Bone marrow (tissue), 2 donors: ENCODE measurements at regions not wholly inside any gene's neighbourhood (a gene's known extent, or its start where the extent isn't known, plus 50 kb on each side); places are given as distances from the start of the nearest gene placed in this dataset.

Source experiments
- DNase-seq, 2 donors: peaks; one replicate each; lab custom pipeline; 2025; lab: John Stamatoyannopoulos, UW

DNA sequence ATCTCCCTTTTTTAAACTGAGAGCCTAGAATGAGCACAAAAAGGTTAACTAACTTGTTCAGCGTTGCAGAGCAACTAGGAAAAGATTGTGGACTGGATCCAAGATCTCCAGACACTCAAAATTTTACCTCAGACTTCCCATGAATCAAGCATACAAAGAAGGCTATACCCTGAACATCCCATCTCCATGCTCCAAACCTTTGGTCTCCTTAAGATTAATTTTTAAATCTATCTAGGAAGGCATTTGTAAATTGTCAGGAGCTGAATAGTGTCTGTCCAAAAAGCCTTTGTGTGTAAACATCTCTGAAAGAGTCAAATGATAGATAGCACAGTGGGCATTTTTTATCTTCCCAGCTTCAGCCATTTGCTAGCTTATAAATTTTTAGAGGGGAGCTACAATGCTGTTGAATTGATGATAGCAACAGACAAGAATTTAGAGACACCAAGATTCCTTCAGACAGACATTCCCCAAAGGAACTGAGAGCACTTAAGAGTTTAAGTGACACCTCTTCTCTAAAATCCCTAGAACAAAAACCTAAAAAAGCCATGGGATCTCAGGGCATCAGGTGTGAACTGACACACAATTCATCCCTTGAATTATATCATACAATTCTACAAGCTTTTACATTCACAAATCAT, 480.8 kb upstream of the FAM241A start:
- DNase-seq: no peak

DNA sequence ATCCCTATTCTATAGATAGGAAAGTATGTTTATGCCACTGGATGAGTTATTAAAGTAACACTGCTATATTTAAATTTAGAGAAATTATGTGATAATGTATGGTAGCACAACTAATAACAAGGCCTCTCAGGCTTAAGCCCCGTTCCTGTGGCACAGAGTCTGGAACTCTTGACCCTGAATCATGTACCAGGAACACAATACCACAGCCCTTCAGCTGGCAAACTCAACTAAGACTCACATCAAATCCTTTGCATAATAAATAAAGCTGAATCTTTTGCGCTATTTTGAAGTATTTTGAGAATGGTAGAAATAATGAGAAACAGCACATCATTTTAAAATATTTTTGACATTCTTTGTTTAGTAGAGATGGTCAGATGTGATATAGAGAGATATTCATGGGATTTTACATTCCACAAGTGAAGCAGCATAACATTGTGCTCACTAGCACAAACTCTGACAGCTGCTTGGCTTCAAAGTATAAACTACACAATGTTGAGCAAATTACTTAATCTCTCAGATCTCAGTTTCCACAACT, 478.4 kb upstream of the FAM241A start:
- DNase-seq: no peak

DNA sequence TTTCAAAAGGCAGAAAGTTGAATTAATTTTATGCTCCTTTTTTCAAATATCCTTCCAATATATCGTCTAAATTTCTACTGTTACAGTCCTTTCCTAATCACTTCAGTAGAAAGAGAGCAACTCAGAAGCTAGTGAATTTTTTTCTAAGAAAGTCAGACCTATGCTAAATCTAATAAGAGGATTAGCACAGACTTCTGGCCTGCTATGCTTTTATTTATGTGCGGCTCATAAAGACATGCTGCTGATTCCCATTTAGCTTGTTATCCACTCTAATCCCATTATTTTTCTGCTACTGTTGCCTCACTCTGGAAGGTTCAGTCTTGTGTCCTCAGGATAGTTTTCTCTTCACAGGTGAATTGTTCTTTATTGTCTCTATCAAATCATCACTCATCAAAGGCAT, 473.5 kb upstream of the FAM241A start:
- no peak for DNase-seq

DNA sequence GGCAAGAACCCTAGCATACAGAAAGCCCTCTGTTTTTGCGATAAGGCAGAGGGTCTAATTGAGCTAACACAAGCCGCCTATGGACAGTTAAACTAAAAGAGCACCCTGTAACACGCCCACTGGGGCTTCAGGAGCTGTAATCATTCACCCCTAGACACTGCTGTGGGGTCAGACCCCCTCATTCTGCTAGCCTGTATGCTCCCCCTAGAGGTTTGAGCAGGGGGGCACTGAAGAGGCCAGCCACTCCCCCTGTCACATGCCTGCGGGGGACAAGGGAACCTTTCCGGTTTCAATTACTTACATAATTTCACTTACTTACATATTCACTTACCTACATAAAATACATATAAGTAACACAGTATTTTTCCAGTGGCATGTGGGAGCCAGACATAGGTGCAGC, 469.5 kb upstream of the FAM241A start:
- no peak for DNase-seq

DNA sequence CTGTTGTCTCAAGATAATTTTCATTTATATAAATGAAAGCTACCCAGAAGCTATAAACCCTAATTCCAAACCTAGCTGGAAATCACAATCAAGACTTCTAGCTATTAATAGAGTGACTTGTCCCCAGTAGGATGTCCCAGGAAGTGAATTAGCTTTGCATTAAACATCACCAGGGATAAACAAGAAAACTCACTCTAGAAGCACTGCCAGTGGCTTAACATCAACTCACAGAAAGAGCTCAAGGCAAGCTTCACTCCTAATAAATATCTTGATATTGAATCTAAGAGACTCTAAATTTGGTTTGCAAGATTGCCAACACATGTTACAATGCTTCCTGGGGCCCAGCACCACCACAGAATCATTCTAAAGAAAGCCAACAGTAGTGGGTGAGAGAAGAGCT, 468.7 kb upstream of the FAM241A start:
- DNase-seq: no peak

DNA sequence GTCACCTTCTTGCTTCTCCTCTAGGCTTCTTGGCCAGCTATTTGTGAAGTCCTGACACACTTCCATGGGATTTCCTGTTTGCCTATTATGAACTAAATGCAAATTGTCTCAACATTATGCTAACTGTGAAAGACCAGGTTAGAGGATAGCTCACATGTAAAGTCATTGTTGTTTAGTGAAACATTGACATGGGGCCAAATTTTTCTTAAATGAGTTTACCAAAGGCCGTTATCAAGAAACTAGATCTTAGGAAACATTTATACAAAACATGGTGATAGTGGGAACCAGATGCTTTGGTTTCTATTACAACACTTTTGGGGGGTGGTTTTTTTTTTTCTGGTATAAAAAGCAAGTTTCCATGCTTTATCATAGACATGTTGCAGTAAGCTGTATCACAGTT, 466.8 kb upstream of the FAM241A start:
- no peak for DNase-seq

DNA sequence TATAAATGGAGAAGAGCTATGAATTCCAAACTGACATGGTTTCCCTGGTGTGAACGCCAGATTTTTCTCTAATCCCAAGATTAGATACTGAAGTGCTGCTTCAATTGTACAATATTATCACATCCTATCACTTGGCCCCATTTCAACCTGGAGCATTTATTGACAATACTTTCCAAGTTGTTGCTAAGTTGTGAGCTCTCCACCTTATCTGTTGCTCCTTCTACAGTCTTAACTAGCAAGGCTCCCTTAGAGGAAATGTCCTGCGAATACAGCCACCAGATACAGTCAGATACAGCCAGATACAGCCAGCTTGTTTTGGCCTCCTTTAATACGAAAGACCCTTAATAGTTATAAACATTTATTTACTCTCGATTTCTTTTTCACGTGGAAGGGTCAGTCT, 466.3 kb upstream of the FAM241A start:
- no peak for DNase-seq

DNA sequence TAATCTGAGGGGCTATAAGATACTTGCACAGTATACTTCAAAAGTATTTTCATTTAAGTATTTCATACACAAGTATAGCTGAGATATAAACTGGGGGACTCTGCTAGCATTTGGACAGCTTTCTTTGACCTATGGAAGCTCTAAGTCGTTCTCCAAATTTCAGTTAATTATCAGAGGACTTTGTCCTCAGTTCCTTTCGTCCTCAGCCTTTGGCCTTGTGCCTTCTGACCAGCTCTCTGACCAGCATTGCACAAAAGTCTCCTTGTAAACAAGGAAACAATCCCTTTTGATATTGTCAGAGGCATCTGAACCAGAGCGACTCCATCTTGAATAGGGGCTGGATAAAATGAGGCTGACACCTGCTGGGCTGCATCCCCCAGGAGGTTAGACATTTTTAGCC, 464.0 kb upstream of the FAM241A start:
- DNase-seq: no peak

DNA sequence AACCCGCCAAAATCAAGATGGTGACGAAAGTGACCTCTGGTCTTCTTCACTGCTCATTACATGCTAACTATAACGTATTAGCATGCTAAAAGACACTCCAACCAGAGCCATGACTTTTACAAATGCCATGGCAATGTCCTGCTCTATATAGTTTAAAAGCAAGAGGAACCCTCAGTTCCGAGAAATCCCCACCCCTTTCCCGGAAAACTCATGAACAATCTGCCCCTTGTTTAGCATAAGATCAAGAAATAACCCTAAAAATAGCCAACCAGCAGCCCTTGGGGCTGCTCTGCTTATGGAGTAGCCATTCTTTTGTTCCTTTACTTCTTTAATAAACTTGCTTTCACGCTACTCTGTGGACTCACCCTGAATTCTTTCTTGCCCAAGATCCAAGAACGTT, 463.5 kb upstream of the FAM241A start:
- no peak for DNase-seq

DNA sequence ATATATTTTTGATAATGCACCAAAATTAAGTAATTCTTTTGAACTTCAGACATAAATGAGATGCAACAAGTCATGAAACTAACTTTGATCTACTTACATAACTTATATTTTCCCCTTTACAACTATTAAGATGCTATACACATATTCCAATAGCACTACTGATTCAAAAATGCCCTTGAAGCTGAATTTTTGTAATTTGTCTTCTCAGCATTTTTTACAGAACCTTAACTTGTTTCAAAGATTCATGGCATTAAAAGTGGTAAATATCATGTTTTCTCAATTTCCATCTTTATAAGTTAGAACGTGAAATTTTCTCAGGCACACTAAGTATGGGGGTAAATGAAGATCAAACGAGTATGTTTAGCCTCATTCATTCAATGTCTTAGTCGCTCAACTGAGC, 460.0 kb upstream of the FAM241A start:
- no peak for DNase-seq

DNA sequence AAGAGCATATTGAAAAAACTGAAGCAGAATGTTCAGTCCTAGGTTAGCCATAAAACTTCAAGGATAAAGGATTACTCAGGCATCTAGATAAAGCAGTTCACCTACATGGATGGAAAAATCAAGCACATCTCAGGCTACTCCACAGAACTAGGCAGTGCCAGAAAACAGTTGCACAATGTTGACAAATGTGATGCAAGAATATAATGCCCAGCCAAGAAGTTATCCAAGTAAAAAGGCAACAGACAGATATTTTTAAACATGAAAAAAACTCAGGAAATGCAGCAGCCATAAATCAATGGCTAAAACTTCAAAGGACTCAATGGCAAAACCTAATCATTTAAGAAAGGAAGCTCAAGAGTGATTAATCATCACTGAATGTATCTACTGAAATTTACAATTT, 456.0 kb upstream of the FAM241A start:
- no peak for DNase-seq

DNA sequence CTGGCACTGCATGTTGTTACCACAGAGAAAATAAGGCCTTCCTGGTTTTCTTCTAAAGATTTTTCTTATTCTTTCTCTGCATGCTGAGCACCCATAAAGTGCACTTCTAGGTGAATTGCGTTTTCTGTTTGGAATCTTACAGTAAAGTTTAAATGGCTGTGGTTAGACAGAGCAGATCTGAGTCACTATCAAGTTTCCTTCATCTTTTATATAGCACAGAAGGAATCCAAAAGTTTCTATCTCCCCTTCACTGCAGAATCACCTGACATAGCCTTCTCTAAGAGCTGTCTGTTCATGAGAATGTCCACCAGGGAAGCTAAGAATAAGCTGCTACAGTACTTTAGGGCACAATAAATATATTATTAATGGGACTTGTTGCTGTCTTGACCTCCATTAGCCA, 455.5 kb upstream of the FAM241A start:
- no peak for DNase-seq

DNA sequence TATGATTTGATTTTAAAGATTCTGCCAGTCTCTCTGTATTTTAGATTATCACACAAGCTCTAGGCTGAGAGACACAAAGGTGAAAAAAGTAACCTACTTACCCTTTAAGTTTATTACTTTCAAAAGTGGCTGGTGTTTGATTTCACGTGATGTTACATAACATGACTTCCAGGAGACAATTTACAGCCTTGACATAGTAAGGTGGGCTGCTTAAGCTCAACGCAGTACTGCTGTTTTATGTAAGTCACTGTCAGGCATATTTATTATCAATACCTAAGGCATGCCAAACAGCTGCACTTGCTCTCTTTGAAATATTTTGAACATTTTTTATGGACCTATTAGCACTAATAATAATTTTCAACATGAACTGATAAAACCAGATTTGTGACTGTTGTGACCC, 451.5 kb upstream of the FAM241A start:
- no peak for DNase-seq

DNA sequence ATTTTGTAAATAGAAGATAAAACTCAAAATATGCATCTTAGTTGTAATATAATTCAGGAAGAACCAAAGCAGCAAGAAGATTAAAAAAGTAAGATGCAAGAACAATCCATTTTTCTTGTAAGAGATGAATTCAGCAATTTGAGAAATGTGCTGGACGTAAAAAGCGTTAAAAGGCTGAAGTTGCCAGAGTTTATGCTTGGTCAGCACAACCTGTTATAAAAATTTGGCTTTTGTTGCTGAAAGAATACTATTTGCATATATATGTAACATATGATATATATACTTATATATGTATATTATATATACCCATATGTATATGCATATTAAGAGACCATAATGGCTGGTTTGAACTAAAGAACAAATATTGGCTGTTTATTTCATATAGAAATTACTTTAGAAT, 449.6 kb upstream of the FAM241A start:
- DNase-seq: no peak

DNA sequence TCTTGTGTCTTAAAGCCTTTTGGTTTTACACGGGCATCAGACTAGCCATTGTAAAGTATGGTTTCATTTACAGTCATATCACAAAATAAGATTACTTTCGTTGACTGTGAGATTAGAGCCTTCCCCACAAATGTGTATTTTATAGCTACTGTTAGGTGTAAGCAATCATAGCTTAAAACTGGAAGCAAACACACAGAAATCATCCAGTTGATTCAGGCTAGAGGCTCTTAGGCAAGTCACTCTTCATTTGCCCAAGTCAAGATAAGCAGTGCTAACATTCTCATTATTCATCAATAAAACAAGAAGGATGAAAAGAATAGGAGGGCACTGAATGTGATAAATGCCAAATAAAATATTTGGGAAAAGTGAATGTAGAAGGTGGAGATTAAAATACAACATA, 448.7 kb upstream of the FAM241A start:
- DNase-seq: no peak

DNA sequence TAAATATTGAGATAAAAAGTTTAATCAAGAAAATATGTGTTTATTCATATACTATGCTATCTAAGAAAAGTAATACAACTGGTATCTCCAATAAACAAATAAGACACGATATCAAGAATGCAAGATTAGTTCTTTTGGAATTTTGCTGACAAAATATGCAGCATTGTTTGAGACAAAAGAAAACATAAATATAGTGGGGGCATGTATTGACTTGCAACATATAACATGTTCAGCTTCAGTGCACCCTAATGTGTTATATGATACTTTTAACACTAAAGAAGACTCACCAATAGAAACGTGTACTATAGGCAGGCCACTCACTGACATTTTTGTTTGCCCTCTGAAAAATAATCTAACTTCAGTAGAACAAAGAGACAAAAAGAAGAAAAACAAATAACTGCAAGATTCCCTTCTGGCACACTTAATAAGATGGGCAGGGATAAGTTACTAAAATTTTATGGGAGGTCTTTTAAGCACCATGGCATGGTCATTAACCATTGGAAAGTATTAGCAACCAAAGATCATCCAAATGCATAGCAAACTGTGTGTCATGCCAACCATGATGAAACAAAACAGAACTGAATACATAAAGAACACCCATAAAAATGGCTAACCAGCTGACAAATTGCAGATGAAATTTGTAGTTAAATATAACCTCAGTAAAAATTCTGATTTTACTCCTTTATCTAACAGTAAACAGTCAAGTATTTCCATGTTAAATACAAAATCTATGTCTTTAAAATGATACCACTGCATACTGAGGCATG, 447.9 kb upstream of the FAM241A start:
- no peak for DNase-seq

DNA sequence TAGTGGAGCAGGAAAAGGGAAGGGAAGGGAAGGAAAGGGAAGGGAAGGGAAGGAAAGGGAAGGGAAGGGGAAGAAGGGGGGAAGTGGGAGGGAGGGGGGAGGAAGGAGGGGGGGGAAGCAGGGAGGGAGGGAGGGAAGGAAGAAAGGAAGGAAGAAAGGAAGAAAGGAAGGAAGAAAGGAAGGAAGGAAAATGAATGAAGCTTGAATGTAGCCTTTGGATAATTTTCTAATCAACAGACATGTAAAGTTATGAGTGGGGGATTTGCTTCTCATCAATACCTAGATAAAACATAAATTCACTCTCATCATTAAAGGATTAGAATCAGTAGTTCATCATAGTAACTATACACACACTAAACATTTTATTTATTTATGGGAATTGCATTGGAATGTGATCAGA, 446.9 kb upstream of the FAM241A start:
- no peak for DNase-seq

DNA sequence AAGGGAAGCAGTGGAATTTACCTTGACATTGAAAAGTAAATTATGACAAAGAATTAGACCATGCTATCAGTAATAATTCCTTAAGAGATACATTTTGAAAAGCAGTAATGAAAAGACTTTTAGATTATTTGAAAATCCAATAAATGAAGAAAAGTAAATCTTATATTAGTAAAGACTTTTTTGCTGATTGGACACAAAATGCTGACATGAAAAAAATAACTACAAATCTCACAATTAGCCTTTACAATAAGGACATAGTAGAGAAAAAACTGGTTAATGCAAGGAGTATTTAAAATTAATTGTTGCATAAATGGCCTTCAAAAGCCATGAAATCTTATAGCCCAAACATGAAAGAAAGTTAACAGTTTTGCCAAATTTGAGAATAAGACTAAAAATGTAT, 446.1 kb upstream of the FAM241A start:
- DNase-seq: no peak

DNA sequence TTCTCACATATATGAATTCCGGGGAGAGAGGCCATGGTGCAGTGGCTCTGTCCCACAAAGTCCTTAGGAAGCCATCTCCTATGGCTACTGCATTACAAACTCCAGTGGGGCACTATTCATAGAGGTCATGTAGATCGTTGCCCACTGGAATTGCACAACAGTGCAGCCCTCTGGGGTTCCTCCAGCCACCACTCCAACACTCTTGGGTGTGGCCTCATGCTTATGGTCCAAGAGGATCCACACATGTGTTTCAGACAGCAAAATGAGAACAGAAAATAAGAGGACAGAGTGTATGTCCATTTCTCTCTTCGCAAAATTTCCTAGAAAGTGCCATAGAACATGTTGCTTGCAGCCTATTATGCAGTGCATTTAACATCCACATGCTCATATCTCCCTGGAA, 444.2 kb upstream of the FAM241A start:
- no peak for DNase-seq

DNA sequence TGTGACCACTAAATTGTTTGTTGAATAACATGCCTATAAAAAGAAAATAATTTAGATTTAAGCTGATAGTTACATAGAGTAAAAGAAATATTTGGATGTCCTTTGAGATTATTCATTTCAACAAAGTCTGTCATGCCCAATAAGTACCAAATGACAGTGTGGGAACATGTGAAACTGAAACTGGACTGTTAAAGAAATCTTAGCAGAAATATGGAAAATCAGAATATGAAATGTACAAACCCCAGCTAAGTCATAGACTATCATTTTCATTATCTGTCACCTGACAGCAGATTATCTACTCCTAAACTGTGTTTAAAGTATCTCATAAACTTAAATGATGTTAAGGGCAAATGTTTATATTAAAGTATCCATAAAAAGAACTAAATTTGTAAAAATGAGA, 437.8 kb upstream of the FAM241A start:
- DNase-seq: no peak

DNA sequence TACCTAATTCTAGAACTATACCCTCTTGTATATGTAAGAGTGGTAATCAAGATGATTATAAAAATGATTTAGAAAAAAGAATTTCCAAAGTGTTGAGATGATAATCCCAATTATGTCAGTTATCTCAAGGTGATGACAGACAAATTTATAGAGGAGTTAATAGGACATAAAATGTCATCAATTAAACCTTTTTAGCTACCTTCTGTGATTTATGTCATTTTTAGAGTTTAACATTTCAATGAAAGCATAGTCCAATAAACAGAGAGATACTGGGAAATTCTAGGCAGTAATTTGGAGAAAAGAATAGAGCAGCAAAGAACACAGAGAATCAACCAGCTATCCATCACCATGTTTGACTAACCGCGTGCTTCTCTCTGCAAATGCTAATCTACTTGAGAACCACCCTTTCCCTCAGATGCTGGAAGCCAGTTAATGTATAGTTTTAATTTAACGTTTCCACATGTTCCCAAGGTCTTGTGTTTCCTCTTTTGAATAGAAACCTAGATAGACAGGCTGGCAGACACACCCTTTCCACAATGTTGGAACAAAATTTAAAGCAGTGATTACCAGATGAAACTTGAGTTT, 433.1 kb upstream of the FAM241A start:
- no peak for DNase-seq

DNA sequence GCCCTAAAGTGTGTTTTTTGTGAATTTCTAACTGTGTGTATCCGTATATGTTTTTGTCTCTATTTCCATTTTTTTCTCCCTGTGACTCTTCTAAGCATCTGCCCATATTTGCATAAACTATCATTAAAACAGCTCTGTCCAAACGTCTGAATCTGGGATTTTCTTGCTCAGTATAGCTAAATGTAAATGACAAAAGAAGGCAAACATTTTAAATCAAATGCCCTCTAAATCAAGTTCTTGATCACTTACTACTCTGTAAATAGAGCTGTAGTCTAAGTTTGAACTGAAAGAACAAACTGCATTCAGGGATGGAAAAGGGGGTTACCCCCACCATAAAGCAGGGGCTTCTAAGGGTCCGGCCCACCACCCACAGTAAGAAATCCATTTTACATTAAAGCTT, 432.0 kb upstream of the FAM241A start:
- no peak for DNase-seq

DNA sequence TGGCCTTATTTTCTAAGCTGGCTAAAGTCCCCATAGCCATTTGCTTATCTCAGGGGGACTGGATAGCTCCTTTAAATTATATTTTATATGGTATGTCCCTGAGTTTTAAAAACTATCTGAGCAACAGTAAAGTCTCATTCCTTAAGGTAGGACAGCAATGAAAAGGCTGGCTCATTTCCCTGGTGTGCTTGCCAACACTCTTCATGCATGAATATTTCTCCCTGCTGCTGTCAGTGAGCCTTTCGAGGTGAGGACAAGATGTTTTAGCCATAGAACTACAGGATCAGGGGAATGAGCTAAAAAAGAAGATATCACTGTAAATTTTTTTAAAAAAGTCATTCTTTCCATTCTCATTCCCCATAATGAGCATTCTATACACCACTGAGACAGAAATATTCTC, 427.3 kb upstream of the FAM241A start:
- DNase-seq: no peak
